NCI-H524 (cell line): ENCODE measurements at regions not wholly inside any gene's neighbourhood (a gene's known extent, or its start where the extent isn't known, plus 50 kb on each side); places are given as distances from the start of the nearest gene placed in this dataset.
"Not testable (repeated sequence)": the region's sequence is repeated elsewhere in the genome, so short reads cannot be mapped to it uniquely, and the experiment has no call there.

Experiments used
- DNase-seq, 2 experiments: peaks; one replicate each; lab custom pipeline; 2025; lab: John Stamatoyannopoulos, UW

GRCh38 chr20:55528482-55528881 lies 476.8 kb downstream of the CBLN4 start:
- no peak for DNase-seq

- no peak for DNase-seq
Measured at GRCh38 chr20:55522296-55522815, 483.0 kb downstream of the CBLN4 start.

- DNase-seq = not testable (repeated sequence)
Measured at GRCh38 chr20:55517584-55517983, 487.7 kb downstream of the CBLN4 start.

GRCh38 chr20:55515832-55516231 lies 489.5 kb downstream of the CBLN4 start:
- no peak for DNase-seq

- DNase-seq = no peak
Measured at GRCh38 chr20:55514531-55514930, 490.8 kb downstream of the CBLN4 start.

- no peak for DNase-seq
Measured at GRCh38 chr20:55513954-55514353, 491.4 kb downstream of the CBLN4 start.

- no peak for DNase-seq
Measured at GRCh38 chr20:55500130-55500529, 505.2 kb downstream of the CBLN4 start.

GRCh38 chr20:55488593-55488992 lies 516.7 kb downstream of the CBLN4 start:
- no peak for DNase-seq

GRCh38 chr20:55478724-55479450 lies 526.4 kb downstream of the CBLN4 start:
- no peak for DNase-seq

GRCh38 chr20:55472704-55473103 lies 532.6 kb downstream of the CBLN4 start:
- no peak for DNase-seq

GRCh38 chr20:55471052-55472006 lies 534.0 kb downstream of the CBLN4 start:
- no peak for DNase-seq

GRCh38 chr20:55469074-55469473 lies 536.2 kb downstream of the CBLN4 start:
- no peak for DNase-seq

- DNase-seq = no peak
Measured at GRCh38 chr20:55461519-55461918, 543.8 kb downstream of the CBLN4 start.

GRCh38 chr20:55456316-55456940 lies 548.9 kb downstream of the CBLN4 start:
- DNase-seq = no peak

GRCh38 chr20:55449091-55449490 lies 556.2 kb downstream of the CBLN4 start:
- DNase-seq = no peak

- DNase-seq = no peak
Measured at GRCh38 chr20:55446301-55446700, 559.0 kb downstream of the CBLN4 start.

GRCh38 chr20:55439070-55439469 lies 566.2 kb downstream of the CBLN4 start:
- DNase-seq = no peak

- DNase-seq = no peak
Measured at GRCh38 chr20:55437798-55438415, 567.4 kb downstream of the CBLN4 start.

GRCh38 chr20:55424968-55425367 lies 580.4 kb downstream of the CBLN4 start:
- no peak for DNase-seq

GRCh38 chr20:55424476-55424875 lies 580.8 kb downstream of the CBLN4 start:
- no peak for DNase-seq

GRCh38 chr20:55417836-55418235 lies 587.5 kb downstream of the CBLN4 start:
- no peak for DNase-seq
